Retinal pigment epithelial cell (primary cell): ENCODE measurements at regions not wholly inside any gene's neighbourhood (a gene's known extent, or its start where the extent isn't known, plus 50 kb on each side); places are given as distances from the start of the nearest gene placed in this dataset.

ENCODE experiments used
- DNase-seq: peaks from one replicate; pipeline ENCODE4 v3.0.0-alpha.2; 2010; ENCODE audit warnings: low read depth
- H3K4me3 ChIP-seq: 2 replicates; pipeline ENCODE4 v1.5.1; 2011; ENCODE audit warnings: mild to moderate bottlenecking, low read length, control low read depth, moderate library complexity
- TF ChIP-seq, protein P1 (sequence below): conservative IDR thresholded peaks from 2 replicates; pipeline ENCODE4 v1.5.1; 2011; ENCODE audit warnings: low read depth, low read length, control low read depth, inconsistent platforms

DNA sequence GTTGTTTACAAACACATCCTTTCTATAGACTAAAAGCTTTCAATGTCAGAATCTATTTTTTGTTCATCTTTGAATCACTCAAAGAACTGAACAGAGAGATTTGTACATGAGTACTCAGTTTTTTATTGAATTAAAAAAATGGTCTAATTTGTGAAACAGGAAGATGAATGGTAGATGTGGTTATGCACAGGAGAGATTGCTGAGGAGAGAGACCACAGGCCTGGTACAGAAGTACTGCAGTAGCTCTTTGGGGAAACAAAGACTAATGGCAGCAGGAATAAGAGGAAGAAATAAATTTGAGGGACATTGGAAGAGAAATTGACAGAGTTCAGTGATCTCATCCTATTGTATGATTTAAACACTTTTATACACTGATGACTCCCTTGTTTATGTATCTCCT lies 222.0 kb upstream of the ARGLU1 start:
- TF ChIP-seq, protein P1, sequence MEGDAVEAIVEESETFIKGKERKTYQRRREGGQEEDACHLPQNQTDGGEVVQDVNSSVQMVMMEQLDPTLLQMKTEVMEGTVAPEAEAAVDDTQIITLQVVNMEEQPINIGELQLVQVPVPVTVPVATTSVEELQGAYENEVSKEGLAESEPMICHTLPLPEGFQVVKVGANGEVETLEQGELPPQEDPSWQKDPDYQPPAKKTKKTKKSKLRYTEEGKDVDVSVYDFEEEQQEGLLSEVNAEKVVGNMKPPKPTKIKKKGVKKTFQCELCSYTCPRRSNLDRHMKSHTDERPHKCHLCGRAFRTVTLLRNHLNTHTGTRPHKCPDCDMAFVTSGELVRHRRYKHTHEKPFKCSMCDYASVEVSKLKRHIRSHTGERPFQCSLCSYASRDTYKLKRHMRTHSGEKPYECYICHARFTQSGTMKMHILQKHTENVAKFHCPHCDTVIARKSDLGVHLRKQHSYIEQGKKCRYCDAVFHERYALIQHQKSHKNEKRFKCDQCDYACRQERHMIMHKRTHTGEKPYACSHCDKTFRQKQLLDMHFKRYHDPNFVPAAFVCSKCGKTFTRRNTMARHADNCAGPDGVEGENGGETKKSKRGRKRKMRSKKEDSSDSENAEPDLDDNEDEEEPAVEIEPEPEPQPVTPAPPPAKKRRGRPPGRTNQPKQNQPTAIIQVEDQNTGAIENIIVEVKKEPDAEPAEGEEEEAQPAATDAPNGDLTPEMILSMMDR, result no peak
- H3K4me3 ChIP-seq, result no peak overlapping the region
- no peak for DNase-seq

DNA sequence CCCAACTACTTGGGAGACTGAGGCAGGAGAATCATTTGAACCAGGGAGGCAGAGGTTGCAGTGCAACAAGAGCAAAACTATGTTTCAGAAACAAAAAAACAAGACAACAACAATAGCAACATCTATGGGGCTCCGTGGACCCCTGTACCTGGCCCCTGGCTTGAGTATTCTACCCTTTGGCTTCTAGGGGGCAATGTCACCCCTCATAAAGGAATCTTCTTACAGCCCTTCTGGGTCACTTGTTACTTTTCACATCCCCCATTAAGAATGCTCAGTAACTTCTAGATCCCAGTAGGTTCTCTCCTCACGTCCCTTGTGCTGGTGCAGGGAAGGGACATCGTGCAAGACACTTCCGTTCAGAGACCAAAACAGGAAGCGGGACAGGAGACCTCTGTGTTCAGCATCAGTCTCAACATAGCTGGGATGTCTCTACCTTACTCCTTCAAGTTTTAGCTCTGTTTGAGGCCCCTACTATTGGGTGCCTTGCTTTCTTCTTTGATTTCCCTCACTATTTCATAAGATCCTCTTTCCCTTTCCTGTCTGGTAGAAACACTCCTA lies 218.1 kb upstream of the ARGLU1 start:
- no peak overlapping the region for H3K4me3 ChIP-seq
- no peak for DNase-seq
- TF ChIP-seq, protein P1, result no peak

DNA sequence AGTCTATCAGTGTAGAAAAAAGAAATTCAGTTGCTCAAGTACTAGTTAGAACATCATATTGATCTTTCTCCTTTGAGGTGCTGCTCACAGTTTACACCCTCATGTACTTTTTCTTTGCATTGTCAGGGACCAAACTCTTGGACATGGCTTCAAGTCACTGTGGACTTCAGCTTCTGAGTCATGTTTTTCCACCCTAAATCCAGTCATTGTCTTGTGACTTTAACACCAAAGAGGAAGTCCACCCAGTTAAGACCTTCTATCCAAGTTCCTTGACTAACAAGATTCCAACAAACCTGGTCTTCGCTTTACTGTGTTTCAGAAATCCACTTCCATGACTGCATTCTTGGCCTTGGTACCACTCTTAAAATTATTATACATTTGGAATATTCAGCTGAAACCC lies 206.7 kb upstream of the ARGLU1 start:
- DNase-seq, result no peak
- TF ChIP-seq, protein P1, result no peak
- no peak overlapping the region for H3K4me3 ChIP-seq

DNA sequence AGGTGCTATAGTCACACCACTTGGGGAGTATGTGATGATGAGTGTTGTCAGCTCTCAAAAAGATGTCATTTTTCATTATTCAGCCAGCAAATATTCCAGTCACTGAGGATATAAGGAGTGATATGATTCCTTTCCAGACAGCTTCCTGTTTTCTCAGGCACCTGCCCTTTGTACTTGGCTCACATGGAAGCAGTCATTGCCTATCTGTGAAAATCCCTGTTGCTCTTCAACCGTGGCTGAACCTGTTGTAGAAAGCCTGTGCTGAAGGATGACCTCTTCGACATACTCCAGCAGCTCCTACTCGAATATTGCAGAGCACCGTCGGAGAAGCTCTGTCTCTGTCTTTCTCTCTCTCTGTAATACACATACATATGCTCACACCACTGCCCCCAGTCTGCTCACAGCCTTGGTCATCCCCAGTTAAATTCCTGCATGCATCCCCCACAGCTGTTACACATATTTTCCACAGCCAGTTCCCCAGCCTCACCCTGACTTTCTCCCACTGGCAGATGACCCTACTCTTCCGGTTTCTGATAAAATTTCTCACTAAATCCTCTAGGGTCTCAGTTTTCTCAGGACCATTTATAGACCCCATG lies 204.2 kb upstream of the ARGLU1 start:
- TF ChIP-seq, protein P1, result no peak
- DNase-seq, result no peak
- no peak overlapping the region for H3K4me3 ChIP-seq

DNA sequence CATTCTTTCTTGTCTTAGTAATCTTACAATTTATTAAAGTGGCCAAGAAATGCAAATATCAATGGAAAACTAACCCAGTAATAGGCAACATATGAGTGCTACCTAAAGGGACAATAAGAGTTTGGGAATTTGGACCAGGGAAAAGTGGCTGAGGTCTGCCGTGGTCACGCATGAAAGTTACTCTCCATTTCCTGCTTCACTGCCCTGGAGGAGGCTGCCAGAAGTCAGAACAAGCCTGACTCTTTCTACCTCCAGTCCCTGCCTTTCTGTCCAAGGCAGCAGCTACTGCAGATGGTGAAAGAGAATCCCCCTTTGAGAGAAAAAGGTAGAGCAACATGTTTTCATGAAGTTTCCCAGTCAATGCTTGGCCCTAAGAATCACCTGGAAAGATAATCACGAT lies 201.1 kb upstream of the ARGLU1 start:
- no peak overlapping the region for H3K4me3 ChIP-seq
- TF ChIP-seq, protein P1, result no peak
- DNase-seq, result no peak

DNA sequence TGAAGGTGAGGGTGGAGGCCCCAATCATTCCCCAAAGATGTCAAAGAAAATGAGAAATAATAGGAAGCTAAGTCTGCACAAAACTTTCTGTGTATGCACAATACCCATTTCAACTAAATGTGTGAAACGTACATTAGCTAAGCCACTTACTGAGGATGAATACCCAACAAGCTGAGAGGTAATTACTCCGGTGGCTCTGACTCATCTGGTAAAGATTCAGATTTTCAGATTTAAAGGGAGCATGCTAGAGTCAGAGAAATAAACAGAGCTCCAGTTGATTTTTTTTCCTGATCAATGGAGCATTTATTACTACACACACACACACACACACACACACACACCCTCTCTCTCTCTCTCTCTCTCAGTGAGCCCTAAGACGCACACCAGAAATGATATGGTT lies 194.8 kb upstream of the ARGLU1 start:
- TF ChIP-seq, protein P1, result no peak
- peak; percentile 41 for DNase-seq
- H3K4me3 ChIP-seq, result no peak overlapping the region

DNA sequence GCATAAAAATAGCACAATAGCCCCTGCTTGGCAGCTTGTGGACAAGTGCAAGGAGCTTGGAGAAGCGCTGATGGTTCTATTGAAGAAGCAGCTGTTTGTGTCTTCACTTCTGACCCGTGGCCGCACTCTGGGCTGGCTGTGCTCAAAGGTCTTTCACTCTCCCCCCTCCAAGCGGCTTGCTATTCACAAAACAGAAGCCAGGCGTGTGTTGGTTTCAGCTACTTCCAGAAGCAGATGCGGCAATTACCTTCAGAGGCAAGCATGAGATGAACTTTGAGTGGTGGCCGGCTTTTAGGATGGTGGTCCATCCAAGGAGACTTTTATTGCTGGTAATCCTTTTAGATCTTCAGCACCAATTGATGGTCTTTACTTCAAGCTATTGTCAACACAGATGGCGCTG lies 188.5 kb upstream of the ARGLU1 start:
- no peak overlapping the region for H3K4me3 ChIP-seq
- TF ChIP-seq, protein P1, result no peak
- no peak for DNase-seq
